ENCODE measurements at regions not wholly inside any gene's neighbourhood (a gene's known extent, or its start where the extent isn't known, plus 50 kb on each side); places are given as distances from the start of the nearest gene placed in this dataset.

GRCh38 chr3:157776861-157777260, 273.6 kb upstream of the VEPH1 start:
- no peak overlapping the region for H3K4me3 ChIP-seq (ENCODE audit: low read depth in 1 of 2, low read length in 2 of 2)
- no peaks in the 10 kb centered on the region for H3K4me1 ChIP-seq (ENCODE audit: insufficient read depth, low read length)
- no peaks in the 10 kb centered on the region for H3K9me3 ChIP-seq (ENCODE audit: insufficient read depth, low read length, severe bottlenecking)
- no peak overlapping the region for H3K9ac ChIP-seq (ENCODE audit: low read depth, low read length)
- H4K20me1 ChIP-seq (ENCODE audit: insufficient read depth, low read length) = no peaks in the 10 kb centered on the region
- H3K79me2 ChIP-seq (ENCODE audit: insufficient read depth, low read length) = no peaks in the 10 kb centered on the region
- no peak for ATAC-seq (ENCODE audit: insufficient read depth, low read depth)
- H3K4me2 ChIP-seq (ENCODE audit: insufficient read depth, low read length) = no peak overlapping the region
- no peak for TF ChIP-seq CTCF (IDR thresholded peaks at IDR 0.05; ENCODE audit: borderline replicate concordance, extremely low read depth, low read length, poor library complexity, severe bottlenecking)
- TF ChIP-seq EZH2 (IDR thresholded peaks at IDR 0.05; ENCODE audit: borderline replicate concordance, low read depth, low read length, severe bottlenecking) = no peak
- no peaks in the 10 kb centered on the region for H3K36me3 ChIP-seq (ENCODE audit: insufficient read depth, low read length)
- DNase-seq = no peak
- H3K27ac ChIP-seq (ENCODE audit: low read length) = no peak overlapping the region
- no peaks in the 10 kb centered on the region for H3K27me3 ChIP-seq (ENCODE audit: insufficient read depth, low read length, poor library complexity)
- no peak overlapping the region for H2AFZ ChIP-seq (ENCODE audit: low read depth, low read length)

- Histone ChIP-seq H3K9ac (ENCODE audit: low read depth, low read length) (no peak overlapping the region), H3K4me2 (ENCODE audit: insufficient read depth, low read length) (no peak overlapping the region), H3K27ac (ENCODE audit: low read length) (no peak overlapping the region), H2AFZ (ENCODE audit: low read depth, low read length) (no peak overlapping the region), H3K36me3 (ENCODE audit: insufficient read depth, low read length) (no peaks in the 10 kb centered on the region), H3K79me2 (ENCODE audit: insufficient read depth, low read length) (no peaks in the 10 kb centered on the region), H3K9me3 (ENCODE audit: insufficient read depth, low read length, severe bottlenecking) (no peaks in the 10 kb centered on the region), H3K27me3 (ENCODE audit: insufficient read depth, low read length, poor library complexity) (no peaks in the 10 kb centered on the region), H3K4me1 (ENCODE audit: insufficient read depth, low read length) (no peaks in the 10 kb centered on the region), H3K4me3 (ENCODE audit: low read depth in 1 of 2, low read length in 2 of 2) (no peak overlapping the region), H4K20me1 (ENCODE audit: insufficient read depth, low read length) (no peaks in the 10 kb centered on the region)
- no peak for DNase-seq
- no peak for TF ChIP-seq CTCF (IDR thresholded peaks at IDR 0.05; ENCODE audit: borderline replicate concordance, extremely low read depth, low read length, poor library complexity, severe bottlenecking)
- no peak for TF ChIP-seq EZH2 (IDR thresholded peaks at IDR 0.05; ENCODE audit: borderline replicate concordance, low read depth, low read length, severe bottlenecking)
- no peak for ATAC-seq (ENCODE audit: insufficient read depth, low read depth)
Observed at GRCh38 chr3:157775446-157775845, 272.2 kb upstream of the VEPH1 start.

DNA sequence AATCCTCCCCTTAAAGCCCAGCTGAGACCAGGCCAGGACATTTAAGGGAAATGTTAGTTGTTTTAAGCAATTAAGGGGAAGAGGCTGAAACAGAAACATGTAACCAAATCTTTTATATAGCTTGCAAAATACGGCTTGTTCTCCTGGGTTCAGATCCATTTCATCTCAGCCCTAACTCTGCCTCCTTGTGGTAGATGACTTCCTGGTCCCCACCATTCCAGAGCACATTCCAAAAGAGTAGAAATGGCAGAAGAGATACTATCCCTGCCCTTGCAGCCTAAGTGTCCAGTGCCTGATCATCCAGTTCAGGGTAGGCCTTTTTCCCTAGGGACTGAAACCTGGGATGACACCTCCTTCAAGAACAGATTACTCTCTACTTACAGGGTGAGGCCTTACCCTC, 266.2 kb upstream of the VEPH1 start:
- H2AFZ ChIP-seq (ENCODE audit: low read depth, low read length) = no peak overlapping the region
- ATAC-seq (ENCODE audit: insufficient read depth, low read depth) = no peak
- H3K9me3 ChIP-seq (ENCODE audit: insufficient read depth, low read length, severe bottlenecking) = no peaks in the 10 kb centered on the region
- H3K79me2 ChIP-seq (ENCODE audit: insufficient read depth, low read length) = no peaks in the 10 kb centered on the region
- no peak for TF ChIP-seq CTCF (IDR thresholded peaks at IDR 0.05; ENCODE audit: borderline replicate concordance, extremely low read depth, low read length, poor library complexity, severe bottlenecking)
- no peak for TF ChIP-seq EZH2 (IDR thresholded peaks at IDR 0.05; ENCODE audit: borderline replicate concordance, low read depth, low read length, severe bottlenecking)
- no peak overlapping the region for H3K9ac ChIP-seq (ENCODE audit: low read depth, low read length)
- H3K4me2 ChIP-seq (ENCODE audit: insufficient read depth, low read length) = no peak overlapping the region
- H3K4me3 ChIP-seq (ENCODE audit: low read depth in 1 of 2, low read length in 2 of 2) = no peak overlapping the region
- no peaks in the 10 kb centered on the region for H3K36me3 ChIP-seq (ENCODE audit: insufficient read depth, low read length)
- no peaks in the 10 kb centered on the region for H3K4me1 ChIP-seq (ENCODE audit: insufficient read depth, low read length)
- no peaks in the 10 kb centered on the region for H4K20me1 ChIP-seq (ENCODE audit: insufficient read depth, low read length)
- no peak for DNase-seq
- H3K27me3 ChIP-seq (ENCODE audit: insufficient read depth, low read length, poor library complexity) = no peaks in the 10 kb centered on the region
- no peak overlapping the region for H3K27ac ChIP-seq (ENCODE audit: low read length)

DNA sequence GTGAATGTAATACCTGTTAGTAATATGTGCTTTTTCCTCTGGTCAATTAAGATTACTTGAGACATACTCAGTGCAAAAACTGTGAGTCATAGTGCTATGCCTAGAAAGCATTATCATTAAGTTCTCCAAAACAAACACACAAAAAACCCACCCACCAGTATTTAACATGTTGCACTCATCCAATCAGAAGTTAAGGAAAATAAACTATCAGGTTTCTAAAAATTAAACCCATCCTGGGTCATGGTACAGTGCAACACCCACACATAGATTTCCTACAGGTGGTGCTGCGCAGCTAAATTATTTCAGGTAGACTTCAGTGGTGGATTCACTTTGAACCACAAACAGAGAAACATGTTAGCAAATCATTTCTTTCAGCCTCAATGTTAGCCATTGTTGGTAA, 264.4 kb upstream of the VEPH1 start:
- Histone ChIP-seq H3K36me3 (ENCODE audit: insufficient read depth, low read length) (no peaks in the 10 kb centered on the region), H3K4me1 (ENCODE audit: insufficient read depth, low read length) (no peaks in the 10 kb centered on the region), H3K27me3 (ENCODE audit: insufficient read depth, low read length, poor library complexity) (no peaks in the 10 kb centered on the region), H2AFZ (ENCODE audit: low read depth, low read length) (no peak overlapping the region), H3K9me3 (ENCODE audit: insufficient read depth, low read length, severe bottlenecking) (no peaks in the 10 kb centered on the region), H3K4me2 (ENCODE audit: insufficient read depth, low read length) (no peak overlapping the region), H3K4me3 (ENCODE audit: low read depth in 1 of 2, low read length in 2 of 2) (no peak overlapping the region), H3K9ac (ENCODE audit: low read depth, low read length) (no peak overlapping the region), H3K79me2 (ENCODE audit: insufficient read depth, low read length) (no peaks in the 10 kb centered on the region), H3K27ac (ENCODE audit: low read length) (no peak overlapping the region), H4K20me1 (ENCODE audit: insufficient read depth, low read length) (no peaks in the 10 kb centered on the region)
- no peak for DNase-seq
- TF ChIP-seq CTCF (IDR thresholded peaks at IDR 0.05; ENCODE audit: borderline replicate concordance, extremely low read depth, low read length, poor library complexity, severe bottlenecking) (no peak), EZH2 (IDR thresholded peaks at IDR 0.05; ENCODE audit: borderline replicate concordance, low read depth, low read length, severe bottlenecking) (no peak)
- no peak for ATAC-seq (ENCODE audit: insufficient read depth, low read depth)
